LNCAP (cell line): ENCODE measurements at regions not wholly inside any gene's neighbourhood (a gene's known extent, or its start where the extent isn't known, plus 50 kb on each side); places are given as distances from the start of the nearest gene placed in this dataset.

Source experiments
- TF ChIP-seq, protein P1 (sequence below): fragments of 450-650 bp; IDR thresholded peaks from 2 replicates; pipeline ENCODE4 v1.5.1; 2017; ENCODE audit warnings: mild to moderate bottlenecking

DNA sequence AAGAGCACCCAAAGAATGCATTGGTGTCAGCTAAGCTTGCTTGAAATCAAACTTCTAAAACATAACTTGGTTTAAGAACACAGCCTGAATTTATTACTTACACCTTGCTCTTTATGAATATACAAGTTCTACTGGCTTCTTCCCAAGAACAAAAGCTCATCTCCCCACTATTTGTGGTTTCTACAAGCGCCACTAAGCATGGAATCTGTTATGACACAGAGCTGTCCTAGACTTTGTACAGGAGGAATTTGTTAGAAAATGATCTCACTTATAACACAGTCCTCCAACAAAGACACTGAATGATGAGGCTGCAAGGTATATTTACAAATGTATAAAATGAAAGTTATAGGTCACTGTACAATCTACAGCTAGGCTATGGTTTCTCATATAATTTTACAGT, 452.1 kb downstream of the BCAT1 start:
- TF ChIP-seq, protein P1, sequence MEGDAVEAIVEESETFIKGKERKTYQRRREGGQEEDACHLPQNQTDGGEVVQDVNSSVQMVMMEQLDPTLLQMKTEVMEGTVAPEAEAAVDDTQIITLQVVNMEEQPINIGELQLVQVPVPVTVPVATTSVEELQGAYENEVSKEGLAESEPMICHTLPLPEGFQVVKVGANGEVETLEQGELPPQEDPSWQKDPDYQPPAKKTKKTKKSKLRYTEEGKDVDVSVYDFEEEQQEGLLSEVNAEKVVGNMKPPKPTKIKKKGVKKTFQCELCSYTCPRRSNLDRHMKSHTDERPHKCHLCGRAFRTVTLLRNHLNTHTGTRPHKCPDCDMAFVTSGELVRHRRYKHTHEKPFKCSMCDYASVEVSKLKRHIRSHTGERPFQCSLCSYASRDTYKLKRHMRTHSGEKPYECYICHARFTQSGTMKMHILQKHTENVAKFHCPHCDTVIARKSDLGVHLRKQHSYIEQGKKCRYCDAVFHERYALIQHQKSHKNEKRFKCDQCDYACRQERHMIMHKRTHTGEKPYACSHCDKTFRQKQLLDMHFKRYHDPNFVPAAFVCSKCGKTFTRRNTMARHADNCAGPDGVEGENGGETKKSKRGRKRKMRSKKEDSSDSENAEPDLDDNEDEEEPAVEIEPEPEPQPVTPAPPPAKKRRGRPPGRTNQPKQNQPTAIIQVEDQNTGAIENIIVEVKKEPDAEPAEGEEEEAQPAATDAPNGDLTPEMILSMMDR, result no peak

DNA sequence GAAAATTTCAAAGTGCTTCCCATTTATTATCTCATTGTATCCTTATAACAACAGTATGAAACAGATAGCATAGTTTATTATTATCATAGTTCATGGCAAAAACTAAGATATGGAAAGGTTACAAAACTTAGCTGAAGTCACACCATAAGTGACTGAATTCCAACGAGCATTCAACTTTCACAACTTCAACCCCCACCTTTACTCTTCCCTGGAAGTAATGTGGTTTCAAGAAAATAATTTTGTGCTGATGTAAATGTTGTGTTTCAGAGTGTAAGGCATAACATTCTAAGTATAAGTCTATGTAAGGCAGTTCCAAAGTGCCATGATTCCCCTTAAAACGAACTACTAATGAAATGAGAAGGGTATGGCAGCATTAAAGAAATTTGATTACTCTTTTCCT, 454.5 kb downstream of the BCAT1 start:
- TF ChIP-seq, protein P1, result no peak

- TF ChIP-seq, protein P1, result no peak
These were observed 456.9 kb downstream of the BCAT1 start for GRCh38 chr12:24491968-24492367.

- TF ChIP-seq, protein P1, result no peak
These were observed 459.0 kb downstream of the BCAT1 start for GRCh38 chr12:24489939-24490338.

- TF ChIP-seq, protein P1, result no peak
These were observed 459.8 kb downstream of the BCAT1 start for GRCh38 chr12:24488906-24489619.

DNA sequence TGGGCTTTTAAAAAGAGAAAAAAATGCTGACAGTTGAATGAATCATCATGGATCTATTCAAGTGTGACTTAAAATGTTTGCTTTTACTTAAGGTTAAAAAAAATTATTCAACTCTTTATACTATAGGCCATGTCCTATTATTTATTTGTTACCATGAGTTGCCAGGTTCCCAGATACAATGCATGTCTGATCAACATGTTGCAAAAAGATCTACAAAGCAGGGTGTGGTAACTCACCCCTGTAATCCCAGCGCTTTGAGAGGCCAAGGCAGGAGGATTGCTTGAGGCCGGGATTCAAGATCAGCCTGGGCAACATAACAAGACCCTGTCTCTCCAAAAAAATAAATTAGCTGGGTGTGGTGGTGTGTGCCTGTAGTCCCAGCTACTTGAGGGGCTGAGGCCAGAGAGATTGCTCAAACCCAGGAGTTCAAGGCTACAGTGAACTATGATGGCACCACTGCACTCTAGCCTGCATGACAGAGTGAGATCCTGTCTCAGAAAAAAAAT, 460.8 kb downstream of the BCAT1 start:
- TF ChIP-seq, protein P1, result no peak

- TF ChIP-seq, protein P1, result no peak
These were observed 461.3 kb downstream of the BCAT1 start for GRCh38 chr12:24487606-24488005.
